Pons (tissue), 1 donor: ENCODE measurements at regions not wholly inside any gene's neighbourhood (a gene's known extent, or its start where the extent isn't known, plus 50 kb on each side); places are given as distances from the start of the nearest gene placed in this dataset.

Experiments
- DNase-seq: peaks from one replicate; pipeline ENCODE4 v3.0.0-alpha.2; 2016; ENCODE audit warnings: low spot score

- no peak for DNase-seq
Observed at GRCh38 chr5:142378737-142379634, 54.2 kb upstream of the SPRY4 start.

GRCh38 chr5:142375944-142376411 is 51.2 kb upstream of the SPRY4 start:
- no peak for DNase-seq
